ENCODE measurements at regions not wholly inside any gene's neighbourhood (a gene's known extent, or its start where the extent isn't known, plus 50 kb on each side); places are given as distances from the start of the nearest gene placed in this dataset.

DNA sequence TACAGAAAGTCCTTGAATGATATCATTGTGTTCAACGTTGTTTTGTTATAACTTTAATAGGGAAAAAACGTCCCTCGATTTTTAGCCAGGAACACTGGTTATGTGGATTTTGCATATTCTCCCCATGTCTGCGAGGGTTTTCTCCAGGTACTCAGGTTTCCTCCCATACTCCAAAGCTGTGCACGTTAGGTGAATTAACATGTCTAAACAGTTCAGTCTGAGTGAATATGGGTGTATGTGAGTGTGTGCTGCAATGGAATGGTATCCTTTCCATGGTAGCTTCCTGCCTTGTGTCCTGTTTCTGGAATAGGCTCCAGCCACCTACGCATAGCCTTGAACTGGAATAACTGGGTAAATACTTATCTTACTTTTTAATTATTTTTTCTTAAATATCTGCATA is 810.8 kb upstream of the ATXN7L3B start:
- in situ Hi-C loops (cut with HindIII; ENCODE audit: low sequenced_read_pairs): no loop called here
- no peak for DNase-seq (ENCODE audit: low read depth, low spot score)
- no peak overlapping the region for H3K4me3 ChIP-seq (ENCODE audit: low read depth, low read length)
- TF ChIP-seq, protein P1, sequence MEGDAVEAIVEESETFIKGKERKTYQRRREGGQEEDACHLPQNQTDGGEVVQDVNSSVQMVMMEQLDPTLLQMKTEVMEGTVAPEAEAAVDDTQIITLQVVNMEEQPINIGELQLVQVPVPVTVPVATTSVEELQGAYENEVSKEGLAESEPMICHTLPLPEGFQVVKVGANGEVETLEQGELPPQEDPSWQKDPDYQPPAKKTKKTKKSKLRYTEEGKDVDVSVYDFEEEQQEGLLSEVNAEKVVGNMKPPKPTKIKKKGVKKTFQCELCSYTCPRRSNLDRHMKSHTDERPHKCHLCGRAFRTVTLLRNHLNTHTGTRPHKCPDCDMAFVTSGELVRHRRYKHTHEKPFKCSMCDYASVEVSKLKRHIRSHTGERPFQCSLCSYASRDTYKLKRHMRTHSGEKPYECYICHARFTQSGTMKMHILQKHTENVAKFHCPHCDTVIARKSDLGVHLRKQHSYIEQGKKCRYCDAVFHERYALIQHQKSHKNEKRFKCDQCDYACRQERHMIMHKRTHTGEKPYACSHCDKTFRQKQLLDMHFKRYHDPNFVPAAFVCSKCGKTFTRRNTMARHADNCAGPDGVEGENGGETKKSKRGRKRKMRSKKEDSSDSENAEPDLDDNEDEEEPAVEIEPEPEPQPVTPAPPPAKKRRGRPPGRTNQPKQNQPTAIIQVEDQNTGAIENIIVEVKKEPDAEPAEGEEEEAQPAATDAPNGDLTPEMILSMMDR (IDR thresholded peaks at IDR 0.05; ENCODE audit: low read depth, low read length): no peak

DNA sequence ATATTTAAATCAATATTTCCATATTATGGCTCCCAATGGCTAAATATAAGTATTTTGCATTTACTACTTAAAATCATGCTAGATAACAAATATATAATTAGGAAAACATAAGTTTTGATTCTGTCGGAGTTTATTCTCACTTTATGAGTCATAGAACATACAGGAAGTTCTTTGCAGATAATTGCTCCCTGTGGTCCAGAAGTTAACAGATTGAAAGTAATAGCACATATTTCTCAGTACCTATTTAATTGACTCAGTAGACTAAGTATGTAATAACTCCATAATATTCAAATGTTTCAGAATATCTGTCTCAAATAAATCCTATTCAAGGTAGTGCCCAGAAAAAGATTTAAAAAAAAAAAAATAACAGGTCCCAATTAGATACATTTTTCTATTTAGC is 806.0 kb upstream of the ATXN7L3B start:
- H3K4me3 ChIP-seq (ENCODE audit: low read depth, low read length): no peak overlapping the region
- TF ChIP-seq, protein P1 (IDR thresholded peaks at IDR 0.05; ENCODE audit: low read depth, low read length): no peak

DNA sequence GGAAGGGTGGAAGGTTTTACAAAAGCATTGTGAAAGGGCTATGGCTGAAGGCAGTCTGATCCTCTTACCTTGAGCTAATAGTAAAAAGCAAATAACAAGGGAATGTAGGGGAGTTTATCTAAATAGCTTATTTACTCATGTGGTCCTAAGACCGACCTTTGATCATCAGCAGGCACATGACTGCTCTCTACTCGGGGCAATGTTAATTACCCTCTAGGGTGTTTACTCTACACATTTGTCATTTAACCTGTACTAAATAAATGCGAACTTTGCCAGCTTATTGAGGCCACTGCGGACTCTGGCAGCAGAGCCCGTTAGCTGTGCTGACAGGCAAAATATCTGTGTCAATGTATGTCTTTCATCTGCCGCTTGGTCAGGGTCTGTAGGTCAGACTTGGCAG is 768.3 kb upstream of the ATXN7L3B start:
- no peak overlapping the region for H3K4me3 ChIP-seq (ENCODE audit: low read depth, low read length)
- DNase-seq (ENCODE audit: low read depth, low spot score): no peak
- in situ Hi-C loops (cut with HindIII; ENCODE audit: low sequenced_read_pairs): no loop called here
- TF ChIP-seq, protein P1 (IDR thresholded peaks at IDR 0.05; ENCODE audit: low read depth, low read length): no peak

More for the DNA sequence above, 806.0 kb upstream of the ATXN7L3B start:
- in situ Hi-C loops (cut with HindIII; ENCODE audit: low sequenced_read_pairs): no loop called here
- DNase-seq (ENCODE audit: low read depth, low spot score): peak; percentile 2

DNA sequence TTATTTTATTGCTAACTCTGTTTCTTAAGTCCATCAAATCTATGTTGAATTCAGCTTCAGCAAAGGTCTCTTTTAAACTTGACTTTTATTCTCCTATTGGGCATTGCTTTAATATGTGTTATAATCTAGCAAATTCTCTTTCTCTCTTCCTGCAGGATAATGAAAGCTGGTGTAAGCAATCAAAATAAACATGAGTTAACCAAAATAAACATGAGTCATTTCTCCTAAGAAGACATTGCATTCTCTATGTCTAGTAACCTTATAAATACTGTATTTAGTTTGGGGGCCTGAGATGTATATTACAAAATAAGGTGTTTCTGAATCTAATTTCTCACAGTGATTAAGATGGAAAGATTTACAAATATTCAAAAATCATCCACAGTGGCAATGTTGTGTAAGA is 739.1 kb upstream of the ATXN7L3B start:
- in situ Hi-C loops (cut with HindIII; ENCODE audit: low sequenced_read_pairs): no loop called here
- TF ChIP-seq, protein P1 (IDR thresholded peaks at IDR 0.05; ENCODE audit: low read depth, low read length): no peak
- DNase-seq (ENCODE audit: low read depth, low spot score): peak; percentile 23
- H3K4me3 ChIP-seq (ENCODE audit: low read depth, low read length): no peak overlapping the region

DNA sequence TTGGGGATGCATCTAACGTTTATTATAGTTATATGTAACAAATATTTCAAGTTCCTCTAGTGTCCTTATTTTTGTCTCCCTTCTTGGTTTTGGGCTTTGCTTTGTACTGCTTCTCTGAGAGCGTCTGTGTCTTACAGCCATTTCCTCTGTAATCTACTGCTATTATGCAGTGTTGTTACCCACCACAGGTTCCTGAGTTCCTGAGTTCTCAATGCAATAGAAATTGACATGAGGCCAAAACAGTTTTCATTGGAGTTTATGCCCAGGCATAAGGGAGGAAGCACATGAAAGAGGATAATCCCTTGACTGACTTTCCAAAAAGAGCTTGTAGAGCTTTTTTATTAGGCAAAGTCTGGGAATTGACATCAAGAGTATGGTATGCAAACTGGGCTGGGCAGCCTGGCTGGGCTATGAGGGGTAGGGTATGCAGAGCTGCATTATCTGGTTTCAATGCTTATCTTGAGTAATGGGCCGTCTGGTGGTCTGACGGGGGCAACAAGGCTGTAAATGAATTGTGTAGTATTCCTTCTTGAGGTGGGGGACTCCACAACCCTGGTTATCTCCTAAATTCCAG is 722.5 kb upstream of the ATXN7L3B start:
- no peak overlapping the region for H3K4me3 ChIP-seq (ENCODE audit: low read depth, low read length)
- TF ChIP-seq, protein P1 (IDR thresholded peaks at IDR 0.05; ENCODE audit: low read depth, low read length): no peak
- no peak for DNase-seq (ENCODE audit: low read depth, low spot score)
- in situ Hi-C loops (cut with HindIII; ENCODE audit: low sequenced_read_pairs): no loop called here

DNA sequence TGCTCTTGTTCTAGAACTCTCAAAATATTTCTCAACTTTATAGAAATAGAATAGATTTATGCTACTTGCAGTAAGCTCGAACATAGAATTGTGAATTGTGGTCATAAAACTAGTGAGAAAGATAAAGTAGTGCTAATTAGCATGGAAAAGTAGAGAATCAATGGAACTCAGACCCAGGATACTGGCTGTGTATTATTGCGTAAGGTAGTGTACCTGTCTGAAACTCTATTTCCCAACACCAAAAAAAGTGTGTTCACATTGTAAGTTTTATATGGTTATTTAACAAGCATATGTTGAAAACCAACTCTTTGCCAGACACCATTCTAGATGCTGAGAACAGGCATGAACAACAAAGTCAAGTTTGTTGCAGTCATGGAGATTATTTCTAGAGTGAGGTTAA is 720.5 kb upstream of the ATXN7L3B start:
- in situ Hi-C loops (cut with HindIII; ENCODE audit: low sequenced_read_pairs): no loop called here
- TF ChIP-seq, protein P1 (IDR thresholded peaks at IDR 0.05; ENCODE audit: low read depth, low read length): no peak
- DNase-seq (ENCODE audit: low read depth, low spot score): no peak

DNA sequence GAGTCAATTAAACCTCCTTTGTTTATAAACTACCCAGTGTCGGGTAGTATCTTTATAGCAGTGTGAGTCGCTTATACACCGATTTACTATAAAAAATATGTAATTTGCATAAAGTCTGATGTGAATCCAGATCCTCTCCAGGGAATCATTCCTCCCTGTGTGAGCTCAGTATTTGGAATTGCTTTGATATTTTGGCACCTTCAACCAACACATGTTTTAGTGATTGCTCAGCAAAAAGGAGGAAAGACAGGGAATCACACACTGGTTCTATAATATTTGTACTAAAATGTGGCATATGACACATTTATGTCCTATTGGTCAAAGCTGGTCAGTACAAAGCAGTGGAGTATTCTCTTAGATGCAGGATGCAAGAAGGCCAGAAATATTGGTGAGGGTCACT is 703.9 kb upstream of the ATXN7L3B start:
- in situ Hi-C loops (cut with HindIII; ENCODE audit: low sequenced_read_pairs): no loop called here
- H3K4me3 ChIP-seq (ENCODE audit: low read depth, low read length): no peak overlapping the region

More for the DNA sequence above, 720.5 kb upstream of the ATXN7L3B start:
- H3K4me3 ChIP-seq (ENCODE audit: low read depth, low read length): no peak overlapping the region

More for the DNA sequence above, 703.9 kb upstream of the ATXN7L3B start:
- DNase-seq (ENCODE audit: low read depth, low spot score): peak; percentile 1
- TF ChIP-seq, protein P1 (IDR thresholded peaks at IDR 0.05; ENCODE audit: low read depth, low read length): no peak
